GM19351 (cell line): ENCODE measurements at regions not wholly inside any gene's neighbourhood (a gene's known extent, or its start where the extent isn't known, plus 50 kb on each side); places are given as distances from the start of the nearest gene placed in this dataset.

Experiments
- ATAC-seq: cut with Tn5 transposase; IDR thresholded peaks from one replicate; pipeline ENCODE4 v1.9.1; 2021; ENCODE audit warnings: mild to moderate bottlenecking, moderate library complexity; ENCODE audit not compliant: unreplicated experiment

- no peak for ATAC-seq
These were observed 57.6 kb upstream of the AK4 start for GRCh38 chr1:65090406-65090805.

DNA sequence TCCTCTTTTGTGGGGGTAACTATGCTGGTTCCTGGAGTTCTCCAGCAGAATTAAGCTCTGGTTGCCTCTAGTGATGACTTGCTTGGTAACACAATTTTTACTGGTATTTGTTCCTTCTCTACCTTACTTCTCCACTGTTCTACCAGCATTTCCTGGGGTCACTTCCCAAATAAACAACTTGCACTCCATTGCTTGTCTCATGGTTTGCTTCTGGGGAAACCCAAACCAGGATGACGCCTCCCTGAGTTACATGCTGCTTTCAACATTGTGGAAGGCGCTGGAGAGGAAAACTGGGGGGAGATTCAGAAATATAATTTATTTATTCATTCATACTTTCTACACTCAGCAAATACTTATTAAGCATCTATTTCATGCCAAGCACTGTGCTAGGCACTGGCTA lies 55.3 kb upstream of the AK4 start:
- ATAC-seq, result no peak

GRCh38 chr1:65097076-65097475 lies 50.9 kb upstream of the AK4 start:
- ATAC-seq, result no peak
